Activated naive CD8-positive, alpha-beta T cell treated with anti-CD3 and anti-CD28 coated beads, Interleukin-2, amount 10 ng/mL, durations not matched to agents 7 days and 5 days (primary cell): ENCODE measurements at regions not wholly inside any gene's neighbourhood (a gene's known extent, or its start where the extent isn't known, plus 50 kb on each side); places are given as distances from the start of the nearest gene placed in this dataset.
"Not testable (repeated sequence)": the region's sequence is repeated elsewhere in the genome, so short reads cannot be mapped to it uniquely, and the experiment has no call there.

Experiments used
- ATAC-seq: fragments of 150-1000 bp; cut with Tn5 transposase; one replicate; pipeline ENCODE4 v1.10.0; 2021; ENCODE audit warnings: low read depth, moderate library complexity
- POLR2A ChIA-PET: fragments of 350-600 bp; sonication (Branson Sonifier 250); formaldehyde crosslinking; loops from one replicate; lab custom pipeline; 2021; ENCODE audit warnings: antibody characterized with exemption; lab: Charles Lee
- DNase-seq: peaks from one replicate; pipeline ENCODE4 v3.0.0; 2021
- H3K27ac Mint-ChIP-seq: one replicate; pipeline ENCODE4 v1.8.0; 2022; ENCODE audit warnings: mild to moderate bottlenecking, mixed read lengths
- H3K27me3 Mint-ChIP-seq: one replicate; pipeline ENCODE4 v1.8.0; 2022; ENCODE audit warnings: mild to moderate bottlenecking, moderate library complexity, mixed read lengths
- H3K36me3 Mint-ChIP-seq: one replicate; pipeline ENCODE4 v1.8.0; 2021; ENCODE audit warnings: mild to moderate bottlenecking, mixed read lengths
- H3K4me1 Mint-ChIP-seq: one replicate; pipeline ENCODE4 v1.8.0; 2021; ENCODE audit warnings: mixed read lengths
- H3K4me3 Mint-ChIP-seq: one replicate; pipeline ENCODE4 v1.8.0; 2022; ENCODE audit warnings: mild to moderate bottlenecking, moderate library complexity, mixed read lengths
- H3K9me3 Mint-ChIP-seq: one replicate; pipeline ENCODE4 v1.8.0; 2021; ENCODE audit warnings: mixed read lengths

DNA sequence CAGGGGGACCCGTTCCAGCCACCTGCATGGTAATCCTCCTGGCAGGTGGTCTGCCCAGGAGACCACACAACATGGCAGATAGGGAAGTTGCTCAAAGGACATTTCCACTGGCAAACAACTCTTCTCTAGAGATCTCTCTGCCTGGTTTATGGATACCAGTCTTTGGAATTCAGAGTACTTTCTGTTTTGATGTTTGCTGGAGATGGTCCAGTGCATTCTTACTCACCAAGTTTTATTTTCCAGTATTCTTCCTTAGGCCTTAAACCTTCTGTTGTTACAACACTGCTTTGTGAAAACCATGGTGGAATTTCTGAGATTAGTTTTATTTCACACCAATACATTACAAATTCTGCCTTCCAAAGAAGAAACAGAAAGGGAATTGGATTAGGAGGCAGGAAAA, 428.3 kb downstream of the FUT8 start:
- DNase-seq (no peak), ATAC-seq (no peak)
- Mint-ChIP-seq H3K27me3 (no peaks in the 10 kb centered on the region), H3K27ac (no peak overlapping the region), H3K36me3 (peaks cover 27% of the 10 kb centered on the region), H3K4me1 (peaks cover 68% of the 10 kb centered on the region), H3K4me3 (no peak overlapping the region), H3K9me3 (peaks cover 6% of the 10 kb centered on the region)
- POLR2A ChIA-PET, result interaction anchor here (0.8 to 1.3 kb wide), 3 partner anchors 9 to 109 kb away, joined by 3 read pairs; no protein-coding TSS in a partner anchor

- Mint-ChIP-seq H3K36me3 (peaks cover 33% of the 10 kb centered on the region), H3K27ac (peak overlapping the region; percentile 94), H3K27me3 (no peaks in the 10 kb centered on the region), H3K9me3 (peaks cover 14% of the 10 kb centered on the region), H3K4me3 (peak overlapping the region; percentile 75), H3K4me1 (peaks cover 64% of the 10 kb centered on the region)
- ATAC-seq, result peak; percentile 28
- POLR2A ChIA-PET, result interaction anchor here (0.6 to 5.4 kb wide), 19 partner anchors 9 to 435 kb away, joined by 3 to 41 read pairs (median 5); no protein-coding TSS in a partner anchor
- no peak for DNase-seq
Measured at GRCh38 chr14:65846196-65846868, 433.8 kb downstream of the FUT8 start.

- no peaks in the 10 kb centered on the region for H3K27me3 Mint-ChIP-seq
- DNase-seq, result peak; percentile 63
- H3K9me3 Mint-ChIP-seq, result peaks cover 19% of the 10 kb centered on the region
- POLR2A ChIA-PET, result interaction anchor here (0.6 to 5.4 kb wide), 21 partner anchors 10 to 493 kb away, joined by 3 to 41 read pairs (median 5); no protein-coding TSS in a partner anchor
- peaks cover 66% of the 10 kb centered on the region for H3K4me1 Mint-ChIP-seq
- H3K4me3 Mint-ChIP-seq, result peak overlapping the region; percentile 75
- peak; percentile 77 for ATAC-seq
- H3K27ac Mint-ChIP-seq, result peak overlapping the region; percentile 94
- H3K36me3 Mint-ChIP-seq, result peaks cover 36% of the 10 kb centered on the region
Measured at GRCh38 chr14:65847075-65847847, 434.7 kb downstream of the FUT8 start.

GRCh38 chr14:65847931-65848330, 435.4 kb downstream of the FUT8 start:
- H3K4me1 Mint-ChIP-seq, result peaks cover 64% of the 10 kb centered on the region
- peak overlapping the region; percentile 87 for H3K27ac Mint-ChIP-seq
- DNase-seq, ATAC-seq, H3K27me3 Mint-ChIP-seq: not testable (repeated sequence)
- peaks cover 39% of the 10 kb centered on the region for H3K36me3 Mint-ChIP-seq
- H3K4me3 Mint-ChIP-seq, result peak overlapping the region; percentile 37
- peaks cover 21% of the 10 kb centered on the region for H3K9me3 Mint-ChIP-seq
- POLR2A ChIA-PET, result interaction anchor here (1.4 to 5.4 kb wide), 8 partner anchors 11 to 111 kb away, joined by 4 to 41 read pairs (median 12); no protein-coding TSS in a partner anchor

GRCh38 chr14:65849091-65849490, 436.6 kb downstream of the FUT8 start:
- Mint-ChIP-seq H3K9me3 (peaks cover 26% of the 10 kb centered on the region), H3K4me3 (peak overlapping the region; percentile 59), H3K4me1 (peaks cover 57% of the 10 kb centered on the region), H3K36me3 (peaks cover 41% of the 10 kb centered on the region), H3K27ac (peak overlapping the region; percentile 87), H3K27me3 (no peaks in the 10 kb centered on the region)
- no peak for ATAC-seq
- POLR2A ChIA-PET, result interaction anchor here (1.2 to 5.4 kb wide), 4 partner anchors 12 to 438 kb away, joined by 3 to 41 read pairs (median 13); no protein-coding TSS in a partner anchor
- no peak for DNase-seq

DNA sequence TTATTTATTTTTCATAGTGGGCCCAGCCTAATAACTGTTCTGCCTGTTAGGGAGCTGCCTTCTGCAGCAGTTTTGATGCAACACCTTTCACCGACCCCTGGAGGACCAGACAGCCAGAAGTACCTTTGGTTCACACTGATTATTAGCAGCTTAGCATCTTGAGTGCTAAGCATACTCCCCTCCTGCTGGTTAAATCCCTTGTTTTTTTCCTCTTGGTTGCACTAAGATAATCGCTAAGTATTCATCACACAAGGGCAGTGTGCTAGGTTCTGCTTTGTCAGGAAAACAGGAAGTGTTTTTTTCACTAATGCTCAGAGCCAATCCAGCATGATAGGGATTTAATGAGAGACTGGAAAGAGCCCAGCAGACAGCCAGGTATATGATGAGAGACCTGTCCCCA, 437.0 kb downstream of the FUT8 start:
- POLR2A ChIA-PET, result interaction anchor here (1.2 to 5.4 kb wide), 4 partner anchors 12 to 438 kb away, joined by 3 to 41 read pairs (median 13); no protein-coding TSS in a partner anchor
- ATAC-seq, result no peak
- peaks cover 54% of the 10 kb centered on the region for H3K4me1 Mint-ChIP-seq

DNA sequence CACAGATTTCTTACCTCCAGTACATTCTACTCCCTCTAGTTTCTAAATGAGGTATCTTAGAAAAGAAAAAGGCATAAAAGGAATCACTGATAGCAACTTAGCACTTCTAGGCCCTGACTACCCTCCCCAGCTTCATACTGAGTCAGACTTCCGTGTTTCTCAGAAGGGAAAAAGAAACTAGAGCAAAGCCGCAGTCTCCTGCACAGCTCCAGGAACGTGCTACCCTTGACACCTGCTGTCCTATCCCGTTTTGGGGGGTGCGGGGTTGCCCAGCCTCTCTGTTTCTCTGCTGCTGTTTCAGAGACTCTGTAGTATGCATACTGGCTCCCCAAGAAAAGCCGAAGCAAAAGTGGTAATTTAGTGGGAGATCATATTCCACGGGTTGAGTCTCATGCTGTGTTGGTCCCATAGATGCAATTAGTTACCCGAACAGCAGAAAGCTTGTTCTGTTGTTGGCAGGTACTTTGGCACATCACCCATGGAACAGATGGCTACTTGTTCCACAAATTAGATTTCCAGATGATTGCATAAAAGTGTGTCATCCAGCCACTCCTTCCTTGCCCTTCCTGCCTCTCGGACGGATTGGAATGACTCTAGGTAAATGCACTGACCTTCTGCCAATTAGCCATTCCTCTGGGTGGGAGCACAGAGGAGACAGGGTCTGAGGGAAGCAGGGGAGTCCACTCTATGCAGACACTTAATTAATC, 438.1 kb downstream of the FUT8 start:
- POLR2A ChIA-PET, result interaction anchor here (2.0 to 5.4 kb wide), 3 partner anchors 11 to 77 kb away, joined by 7 to 41 read pairs (median 19); no protein-coding TSS in a partner anchor
- peak; percentile 79 for ATAC-seq
- peaks cover 41% of the 10 kb centered on the region for H3K36me3 Mint-ChIP-seq
- H3K4me1 Mint-ChIP-seq, result peaks cover 50% of the 10 kb centered on the region
- peak overlapping the region; percentile 87 for H3K27ac Mint-ChIP-seq
- H3K9me3 Mint-ChIP-seq, result peaks cover 28% of the 10 kb centered on the region
- peak; percentile 63 for DNase-seq
- peak overlapping the region; percentile 23 for H3K4me3 Mint-ChIP-seq
- H3K27me3 Mint-ChIP-seq, result peaks cover 2% of the 10 kb centered on the region

More for the DNA sequence above, 437.0 kb downstream of the FUT8 start:
- H3K4me3 Mint-ChIP-seq, result peak overlapping the region; percentile 59
- H3K9me3 Mint-ChIP-seq, result peaks cover 29% of the 10 kb centered on the region
- H3K36me3 Mint-ChIP-seq, result peaks cover 42% of the 10 kb centered on the region
- peaks cover 2% of the 10 kb centered on the region for H3K27me3 Mint-ChIP-seq
- no peak for DNase-seq
- peak overlapping the region; percentile 87 for H3K27ac Mint-ChIP-seq

- peaks cover 47% of the 10 kb centered on the region for H3K36me3 Mint-ChIP-seq
- H3K27ac Mint-ChIP-seq, result peak overlapping the region; percentile 9
- H3K4me1 Mint-ChIP-seq, result peaks cover 33% of the 10 kb centered on the region
- no peak for DNase-seq
- POLR2A ChIA-PET, result interaction anchor here (1.0 kb wide), 1 partner anchor 8 kb away, joined by 7 read pairs; no protein-coding TSS in a partner anchor
- no peak for ATAC-seq
- H3K9me3 Mint-ChIP-seq, result peaks cover 32% of the 10 kb centered on the region
- no peak overlapping the region for H3K4me3 Mint-ChIP-seq
- peaks cover 2% of the 10 kb centered on the region for H3K27me3 Mint-ChIP-seq
Measured at GRCh38 chr14:65852689-65853088, 440.2 kb downstream of the FUT8 start.

GRCh38 chr14:65853407-65853955, 441.0 kb downstream of the FUT8 start:
- Mint-ChIP-seq H3K27ac (no peak overlapping the region), H3K36me3 (peaks cover 50% of the 10 kb centered on the region)
- DNase-seq, result no peak

DNA sequence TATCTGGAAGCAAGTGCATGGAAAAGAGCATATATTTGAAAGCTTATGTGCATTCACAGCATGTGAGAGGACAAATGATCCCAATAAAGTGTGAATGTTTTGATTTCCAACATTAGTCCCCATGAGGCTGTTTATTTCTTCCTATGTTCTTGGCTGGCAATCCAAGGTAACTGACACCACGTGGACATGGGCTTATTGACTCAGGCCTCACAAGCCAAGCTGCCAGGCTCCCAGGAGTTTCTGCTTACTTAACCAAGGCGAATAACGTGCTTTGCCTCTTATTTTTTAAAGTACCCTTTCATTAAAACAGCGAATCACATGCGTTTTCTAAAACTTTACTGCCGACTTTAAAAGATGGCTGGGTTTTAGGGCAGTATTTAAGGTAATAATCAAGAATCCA, 441.7 kb downstream of the FUT8 start:
- Mint-ChIP-seq H3K4me1 (peaks cover 31% of the 10 kb centered on the region), H3K36me3 (peaks cover 53% of the 10 kb centered on the region), H3K9me3 (peaks cover 31% of the 10 kb centered on the region), H3K27me3 (peaks cover 2% of the 10 kb centered on the region), H3K27ac (no peak overlapping the region), H3K4me3 (no peak overlapping the region)
- ATAC-seq (no peak), DNase-seq (no peak)
- POLR2A ChIA-PET, result no interaction called here

More at GRCh38 chr14:65853407-65853955, 441.0 kb downstream of the FUT8 start:
- H3K9me3 Mint-ChIP-seq, result peaks cover 32% of the 10 kb centered on the region
- no peak overlapping the region for H3K4me3 Mint-ChIP-seq
- POLR2A ChIA-PET, result interaction anchor here (1.0 kb wide), 1 partner anchor 8 kb away, joined by 7 read pairs; no protein-coding TSS in a partner anchor
- peaks cover 33% of the 10 kb centered on the region for H3K4me1 Mint-ChIP-seq
- no peak for ATAC-seq
- peaks cover 2% of the 10 kb centered on the region for H3K27me3 Mint-ChIP-seq

GRCh38 chr14:65860956-65861611, 448.6 kb downstream of the FUT8 start:
- Mint-ChIP-seq H3K4me1 (peaks cover 56% of the 10 kb centered on the region), H3K4me3 (peak overlapping the region; percentile 36)

GRCh38 chr14:65864549-65864948, 452.0 kb downstream of the FUT8 start:
- Mint-ChIP-seq H3K4me1 (peaks cover 53% of the 10 kb centered on the region), H3K27me3 (no peaks in the 10 kb centered on the region), H3K4me3 (peak overlapping the region; percentile 19), H3K9me3 (peaks cover 1% of the 10 kb centered on the region), H3K36me3 (peaks cover 14% of the 10 kb centered on the region), H3K27ac (peak overlapping the region; percentile 79)
- POLR2A ChIA-PET, result interaction anchor here (1.0 to 3.2 kb wide), 6 partner anchors 10 to 93 kb away, joined by 3 to 22 read pairs (median 8); no protein-coding TSS in a partner anchor
- peak; percentile 30 for ATAC-seq
- no peak for DNase-seq

More at GRCh38 chr14:65860956-65861611, 448.6 kb downstream of the FUT8 start:
- peak; percentile 90 for ATAC-seq
- POLR2A ChIA-PET, result interaction anchor here (0.7 to 3.2 kb wide), 13 partner anchors 8 to 448 kb away, joined by 3 to 41 read pairs (median 6); no protein-coding TSS in a partner anchor
- H3K36me3 Mint-ChIP-seq, result peaks cover 31% of the 10 kb centered on the region
- H3K9me3 Mint-ChIP-seq, result peaks cover 7% of the 10 kb centered on the region
- H3K27ac Mint-ChIP-seq, result peak overlapping the region; percentile 86
- DNase-seq, result peak; percentile 71
- H3K27me3 Mint-ChIP-seq, result no peaks in the 10 kb centered on the region
